ENCODE measurements at regions not wholly inside any gene's neighbourhood (a gene's known extent, or its start where the extent isn't known, plus 50 kb on each side); places are given as distances from the start of the nearest gene placed in this dataset.

- H3K27me3 ChIP-seq (ENCODE audit: low read depth, low read length) = no peaks in the 10 kb centered on the region
- H3K4me1 ChIP-seq (ENCODE audit: control insufficient read depth in 1 of 2, insufficient read depth in 2 of 2, low read length in 2 of 2) = no peaks in the 10 kb centered on the region
- H3K4me3 ChIP-seq (ENCODE audit: low read depth in 1 of 2, low read length in 2 of 2) = no peak overlapping the region
- H3K27ac ChIP-seq (ENCODE audit: low read length) = no peak overlapping the region
- H3K36me3 ChIP-seq (ENCODE audit: control insufficient read depth in 1 of 2, insufficient read depth in 2 of 2, low read length in 2 of 2) = no peaks in the 10 kb centered on the region
- H3K9me3 ChIP-seq (ENCODE audit: control insufficient read depth in 1 of 2, low read length in 2 of 2) = no peaks in the 10 kb centered on the region
Observed at GRCh38 chr6:141251286-141251685, 881.4 kb upstream of the GJE1 start.

DNA sequence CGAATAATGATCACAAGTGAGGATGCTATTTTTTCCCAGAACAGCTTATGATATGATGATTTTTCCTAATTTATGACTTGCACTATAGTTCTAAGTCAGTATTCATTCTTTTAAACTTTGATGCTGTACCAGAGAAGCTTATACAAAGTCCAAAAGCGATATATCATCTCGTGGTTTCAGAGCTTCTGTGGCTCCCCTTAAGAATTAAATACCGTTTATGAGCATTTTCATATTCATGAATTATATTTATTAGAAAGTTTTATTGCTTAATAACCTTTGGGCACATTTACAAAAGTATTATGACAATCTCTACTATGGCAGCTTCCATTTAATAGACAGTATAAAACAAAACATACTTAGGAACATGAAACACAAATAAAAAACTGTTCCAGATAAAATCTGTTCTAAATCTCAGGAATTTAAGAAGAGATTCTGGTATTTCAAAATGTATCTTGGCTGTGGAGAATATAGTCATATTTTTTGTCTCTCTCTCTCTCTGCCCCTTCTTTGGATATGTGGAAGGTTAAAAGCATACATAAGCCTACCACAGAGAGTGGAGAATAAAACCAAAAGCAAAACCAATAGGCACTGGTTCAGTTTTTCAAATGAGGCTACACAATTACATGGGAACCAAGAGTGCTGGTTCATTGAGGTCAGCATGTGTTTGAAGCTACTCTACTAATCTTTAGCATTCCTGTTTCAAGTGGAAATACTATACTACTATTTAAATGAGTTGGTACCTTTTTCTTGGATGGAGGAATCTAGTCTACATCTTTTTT lies 884.5 kb upstream of the GJE1 start:
- no peak overlapping the region for H3K27ac ChIP-seq (ENCODE audit: low read length)
- no peaks in the 10 kb centered on the region for H3K36me3 ChIP-seq (ENCODE audit: control insufficient read depth in 1 of 2, insufficient read depth in 2 of 2, low read length in 2 of 2)
- no peaks in the 10 kb centered on the region for H3K9me3 ChIP-seq (ENCODE audit: control insufficient read depth in 1 of 2, low read length in 2 of 2)
- no peak overlapping the region for H3K4me3 ChIP-seq (ENCODE audit: low read depth in 1 of 2, low read length in 2 of 2)
- no peaks in the 10 kb centered on the region for H3K27me3 ChIP-seq (ENCODE audit: low read depth, low read length)
- H3K4me1 ChIP-seq (ENCODE audit: control insufficient read depth in 1 of 2, insufficient read depth in 2 of 2, low read length in 2 of 2) = no peaks in the 10 kb centered on the region

- H3K9me3 ChIP-seq (ENCODE audit: control insufficient read depth in 1 of 2, low read length in 2 of 2) = no peaks in the 10 kb centered on the region
- no peaks in the 10 kb centered on the region for H3K36me3 ChIP-seq (ENCODE audit: control insufficient read depth in 1 of 2, insufficient read depth in 2 of 2, low read length in 2 of 2)
- no peak overlapping the region for H3K27ac ChIP-seq (ENCODE audit: low read length)
- H3K27me3 ChIP-seq (ENCODE audit: low read depth, low read length) = no peaks in the 10 kb centered on the region
- H3K4me1 ChIP-seq (ENCODE audit: control insufficient read depth in 1 of 2, insufficient read depth in 2 of 2, low read length in 2 of 2) = no peaks in the 10 kb centered on the region
- no peak overlapping the region for H3K4me3 ChIP-seq (ENCODE audit: low read depth in 1 of 2, low read length in 2 of 2)
Observed at GRCh38 chr6:141244366-141244765, 888.4 kb upstream of the GJE1 start.

- H3K27ac ChIP-seq (ENCODE audit: low read length) = no peak overlapping the region
- H3K4me3 ChIP-seq (ENCODE audit: low read depth in 1 of 2, low read length in 2 of 2) = no peak overlapping the region
- no peaks in the 10 kb centered on the region for H3K9me3 ChIP-seq (ENCODE audit: control insufficient read depth in 1 of 2, low read length in 2 of 2)
- H3K36me3 ChIP-seq (ENCODE audit: control insufficient read depth in 1 of 2, insufficient read depth in 2 of 2, low read length in 2 of 2) = no peaks in the 10 kb centered on the region
- H3K27me3 ChIP-seq (ENCODE audit: low read depth, low read length) = no peaks in the 10 kb centered on the region
- H3K4me1 ChIP-seq (ENCODE audit: control insufficient read depth in 1 of 2, insufficient read depth in 2 of 2, low read length in 2 of 2) = no peaks in the 10 kb centered on the region
Observed at GRCh38 chr6:141242957-141243356, 889.8 kb upstream of the GJE1 start.

GRCh38 chr6:141229296-141229695 lies 903.4 kb upstream of the GJE1 start:
- H3K4me1 ChIP-seq (ENCODE audit: control insufficient read depth in 1 of 2, insufficient read depth in 2 of 2, low read length in 2 of 2) = no peaks in the 10 kb centered on the region
- no peak overlapping the region for H3K27ac ChIP-seq (ENCODE audit: low read length)
- H3K27me3 ChIP-seq (ENCODE audit: low read depth, low read length) = no peaks in the 10 kb centered on the region
- H3K36me3 ChIP-seq (ENCODE audit: control insufficient read depth in 1 of 2, insufficient read depth in 2 of 2, low read length in 2 of 2) = no peaks in the 10 kb centered on the region
- peaks cover 0 to 3% of the 10 kb centered on the region in 2 donors for H3K9me3 ChIP-seq (ENCODE audit: control insufficient read depth in 1 of 2, low read length in 2 of 2)
- no peak overlapping the region for H3K4me3 ChIP-seq (ENCODE audit: low read depth in 1 of 2, low read length in 2 of 2)

- Histone ChIP-seq H3K4me1 (ENCODE audit: control insufficient read depth in 1 of 2, insufficient read depth in 2 of 2, low read length in 2 of 2) (no peaks in the 10 kb centered on the region), H3K9me3 (ENCODE audit: control insufficient read depth in 1 of 2, low read length in 2 of 2) (peaks cover 0 to 9% of the 10 kb centered on the region in 2 donors), H3K27me3 (ENCODE audit: low read depth, low read length) (no peaks in the 10 kb centered on the region), H3K36me3 (ENCODE audit: control insufficient read depth in 1 of 2, insufficient read depth in 2 of 2, low read length in 2 of 2) (no peaks in the 10 kb centered on the region), H3K4me3 (ENCODE audit: low read depth in 1 of 2, low read length in 2 of 2) (no peak overlapping the region), H3K27ac (ENCODE audit: low read length) (no peak overlapping the region)
Observed at GRCh38 chr6:141218583-141218982, 914.1 kb upstream of the GJE1 start.

- H3K36me3 ChIP-seq (ENCODE audit: control insufficient read depth in 1 of 2, insufficient read depth in 2 of 2, low read length in 2 of 2) = no peaks in the 10 kb centered on the region
- no peaks in the 10 kb centered on the region for H3K27me3 ChIP-seq (ENCODE audit: low read depth, low read length)
- H3K9me3 ChIP-seq (ENCODE audit: control insufficient read depth in 1 of 2, low read length in 2 of 2) = peaks cover 0 to 9% of the 10 kb centered on the region in 2 donors
- H3K4me1 ChIP-seq (ENCODE audit: control insufficient read depth in 1 of 2, insufficient read depth in 2 of 2, low read length in 2 of 2) = no peaks in the 10 kb centered on the region
- H3K4me3 ChIP-seq (ENCODE audit: low read depth in 1 of 2, low read length in 2 of 2) = no peak overlapping the region
- H3K27ac ChIP-seq (ENCODE audit: low read length) = no peak overlapping the region
Observed at GRCh38 chr6:141216726-141217125, 916.0 kb upstream of the GJE1 start.

DNA sequence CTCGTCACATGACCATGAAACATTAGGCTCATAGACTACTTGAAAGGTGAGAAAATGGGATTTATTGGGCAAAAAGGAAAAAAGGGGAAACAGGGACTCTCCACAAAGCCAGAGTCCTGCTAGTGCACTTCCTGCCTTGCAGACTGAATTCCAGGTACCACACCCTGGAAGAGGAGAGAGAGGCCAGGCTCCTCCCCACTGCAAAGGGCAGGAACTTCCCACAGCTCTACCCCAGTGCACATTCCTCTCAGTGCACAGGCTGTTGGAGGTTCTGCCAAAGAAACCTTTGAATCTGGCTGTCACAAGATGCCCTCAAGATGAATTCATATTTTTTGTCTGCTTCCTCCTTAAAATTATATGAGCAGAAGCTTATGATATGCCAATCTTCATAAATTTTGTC lies 920.4 kb upstream of the GJE1 start:
- H3K27me3 ChIP-seq (ENCODE audit: low read depth, low read length) = no peaks in the 10 kb centered on the region
- H3K9me3 ChIP-seq (ENCODE audit: control insufficient read depth in 1 of 2, low read length in 2 of 2) = no peaks in the 10 kb centered on the region
- no peaks in the 10 kb centered on the region for H3K4me1 ChIP-seq (ENCODE audit: control insufficient read depth in 1 of 2, insufficient read depth in 2 of 2, low read length in 2 of 2)
- no peak overlapping the region for H3K27ac ChIP-seq (ENCODE audit: low read length)
- H3K4me3 ChIP-seq (ENCODE audit: low read depth in 1 of 2, low read length in 2 of 2) = no peak overlapping the region
- H3K36me3 ChIP-seq (ENCODE audit: control insufficient read depth in 1 of 2, insufficient read depth in 2 of 2, low read length in 2 of 2) = no peaks in the 10 kb centered on the region

- no peaks in the 10 kb centered on the region for H3K9me3 ChIP-seq (ENCODE audit: control insufficient read depth in 1 of 2, low read length in 2 of 2)
- no peaks in the 10 kb centered on the region for H3K36me3 ChIP-seq (ENCODE audit: control insufficient read depth in 1 of 2, insufficient read depth in 2 of 2, low read length in 2 of 2)
- no peak overlapping the region for H3K4me3 ChIP-seq (ENCODE audit: low read depth in 1 of 2, low read length in 2 of 2)
- no peaks in the 10 kb centered on the region for H3K4me1 ChIP-seq (ENCODE audit: control insufficient read depth in 1 of 2, insufficient read depth in 2 of 2, low read length in 2 of 2)
- H3K27me3 ChIP-seq (ENCODE audit: low read depth, low read length) = no peaks in the 10 kb centered on the region
- no peak overlapping the region for H3K27ac ChIP-seq (ENCODE audit: low read length)
Observed at GRCh38 chr6:141211845-141212244, 920.9 kb upstream of the GJE1 start.

DNA sequence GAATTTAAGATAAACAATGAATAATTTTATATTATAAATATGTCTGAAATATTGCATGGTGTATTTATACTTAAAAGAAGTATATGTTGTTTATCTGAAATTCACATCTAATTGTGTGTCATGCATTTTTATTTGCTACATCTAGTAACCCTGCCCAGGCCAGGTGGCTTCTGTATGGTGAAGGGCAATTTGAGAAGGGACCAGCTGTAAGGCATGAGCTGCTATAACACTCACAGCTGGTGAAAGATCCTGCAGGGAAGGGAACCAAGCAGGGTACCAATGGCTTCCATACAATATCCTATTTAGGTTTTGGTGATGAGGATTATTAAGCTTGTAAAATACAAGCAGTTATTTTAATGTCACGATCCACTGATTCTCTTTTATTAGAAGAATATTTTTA lies 921.8 kb upstream of the GJE1 start:
- no peak overlapping the region for H3K4me3 ChIP-seq (ENCODE audit: low read depth in 1 of 2, low read length in 2 of 2)
- H3K27me3 ChIP-seq (ENCODE audit: low read depth, low read length) = no peaks in the 10 kb centered on the region
- no peaks in the 10 kb centered on the region for H3K36me3 ChIP-seq (ENCODE audit: control insufficient read depth in 1 of 2, insufficient read depth in 2 of 2, low read length in 2 of 2)
- H3K4me1 ChIP-seq (ENCODE audit: control insufficient read depth in 1 of 2, insufficient read depth in 2 of 2, low read length in 2 of 2) = no peaks in the 10 kb centered on the region
- no peak overlapping the region for H3K27ac ChIP-seq (ENCODE audit: low read length)
- no peaks in the 10 kb centered on the region for H3K9me3 ChIP-seq (ENCODE audit: control insufficient read depth in 1 of 2, low read length in 2 of 2)

DNA sequence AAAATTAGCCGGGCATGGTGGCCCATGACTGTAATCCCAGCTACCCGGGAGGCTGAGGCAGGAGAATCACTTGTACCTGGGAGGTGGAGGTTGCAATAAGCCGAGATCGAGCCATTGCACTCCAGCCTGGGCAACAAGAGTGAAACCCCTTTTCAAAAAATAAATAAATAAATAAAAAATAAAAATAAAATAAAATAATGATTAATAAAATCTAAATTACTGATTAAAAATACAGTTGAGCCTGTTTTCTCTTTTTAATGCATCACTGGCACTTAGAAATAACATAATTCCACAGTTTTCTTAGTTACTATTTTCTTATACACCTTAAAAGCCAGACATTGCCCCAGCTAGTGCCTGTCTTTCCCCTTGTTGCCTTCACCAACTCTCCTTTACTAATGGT lies 922.8 kb upstream of the GJE1 start:
- no peak overlapping the region for H3K27ac ChIP-seq (ENCODE audit: low read length)
- no peaks in the 10 kb centered on the region for H3K27me3 ChIP-seq (ENCODE audit: low read depth, low read length)
- H3K9me3 ChIP-seq (ENCODE audit: control insufficient read depth in 1 of 2, low read length in 2 of 2) = peaks cover 0 to 2% of the 10 kb centered on the region in 2 donors
- H3K36me3 ChIP-seq (ENCODE audit: control insufficient read depth in 1 of 2, insufficient read depth in 2 of 2, low read length in 2 of 2) = no peaks in the 10 kb centered on the region
- H3K4me1 ChIP-seq (ENCODE audit: control insufficient read depth in 1 of 2, insufficient read depth in 2 of 2, low read length in 2 of 2) = no peaks in the 10 kb centered on the region
- no peak overlapping the region for H3K4me3 ChIP-seq (ENCODE audit: low read depth in 1 of 2, low read length in 2 of 2)

DNA sequence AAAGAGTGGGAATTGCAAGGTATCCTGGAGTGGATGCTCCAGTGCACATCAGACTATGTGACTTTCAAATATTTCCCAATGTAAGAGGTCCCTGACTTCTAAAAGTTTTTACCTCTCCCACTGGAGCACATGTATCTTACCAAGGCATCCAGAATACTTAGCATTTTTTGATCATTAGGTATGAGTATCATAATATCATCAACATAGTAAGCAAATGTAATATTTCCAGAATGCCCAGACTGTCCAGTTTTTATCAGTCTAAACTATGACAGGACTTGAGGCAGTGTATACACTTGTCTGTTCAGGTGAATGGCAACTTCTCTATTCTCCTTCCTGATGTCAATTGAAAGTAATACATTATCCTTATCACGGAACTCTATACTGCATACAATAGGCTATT lies 924.6 kb upstream of the GJE1 start:
- Histone ChIP-seq H3K4me1 (ENCODE audit: control insufficient read depth in 1 of 2, insufficient read depth in 2 of 2, low read length in 2 of 2) (no peaks in the 10 kb centered on the region), H3K27ac (ENCODE audit: low read length) (no peak overlapping the region), H3K27me3 (ENCODE audit: low read depth, low read length) (no peaks in the 10 kb centered on the region), H3K9me3 (ENCODE audit: control insufficient read depth in 1 of 2, low read length in 2 of 2) (peaks cover 0 to 2% of the 10 kb centered on the region in 2 donors), H3K4me3 (ENCODE audit: low read depth in 1 of 2, low read length in 2 of 2) (no peak overlapping the region), H3K36me3 (ENCODE audit: control insufficient read depth in 1 of 2, insufficient read depth in 2 of 2, low read length in 2 of 2) (no peaks in the 10 kb centered on the region)
